ENCODE measurements at regions not wholly inside any gene's neighbourhood (a gene's known extent, or its start where the extent isn't known, plus 50 kb on each side); places are given as distances from the start of the nearest gene placed in this dataset.

DNA sequence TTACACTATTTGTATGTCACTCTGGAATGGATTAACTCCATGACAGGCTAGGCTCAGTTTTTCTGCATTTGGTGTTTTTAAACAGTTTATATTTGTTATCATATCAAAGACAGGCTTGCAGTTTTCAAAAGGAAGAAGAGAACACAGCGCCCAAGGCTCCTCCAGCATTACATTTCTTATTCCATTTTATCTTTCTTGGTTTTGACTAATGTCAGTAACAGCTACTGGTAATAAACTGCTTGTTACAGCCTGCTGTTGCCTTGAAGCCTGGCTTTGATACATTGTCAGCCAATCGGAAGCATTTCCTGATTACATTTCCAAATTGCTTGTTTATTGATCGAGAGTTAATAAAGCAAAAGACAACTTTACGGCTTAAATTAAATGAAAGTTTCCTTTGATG, 166.0 kb upstream of the MDFIC start:
- ATAC-seq = no peak
- no peak for DNase-seq

- no peak for DNase-seq
- no peak for ATAC-seq
These were observed 163.2 kb upstream of the MDFIC start for GRCh38 chr7:114758661-114759227.

DNA sequence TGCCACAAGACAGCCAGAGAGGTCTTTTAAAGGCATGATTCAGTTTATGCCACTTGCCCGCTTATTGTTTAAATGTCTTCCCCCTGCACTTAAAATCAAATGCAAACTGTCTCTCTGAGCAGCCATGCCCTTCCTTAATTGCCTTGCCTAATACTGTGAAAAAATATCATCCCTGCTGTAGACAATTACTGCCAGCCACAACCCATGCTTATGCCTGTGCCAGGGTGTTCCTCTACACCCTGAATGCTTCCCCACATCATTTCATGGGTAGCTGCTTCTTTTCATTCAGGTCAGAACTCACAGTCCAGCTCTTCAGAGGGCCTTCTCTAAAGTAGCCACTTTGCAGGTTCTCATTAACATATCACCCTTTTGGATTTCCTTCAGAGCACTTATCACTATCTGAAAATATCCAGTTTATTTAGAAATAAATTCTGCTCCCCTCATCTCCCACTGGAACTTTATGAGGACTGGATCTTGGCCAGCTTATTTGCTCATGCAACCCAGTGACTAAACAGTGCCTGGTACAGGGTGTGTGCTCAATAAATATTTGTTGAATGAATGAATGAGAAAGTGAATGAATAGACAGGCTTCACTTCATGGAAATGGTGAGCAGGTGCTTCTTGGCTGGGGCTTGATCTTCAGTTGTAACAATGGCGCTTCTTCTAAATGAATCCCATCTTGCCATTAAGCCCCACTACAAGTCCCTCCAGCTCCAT, 162.4 kb upstream of the MDFIC start:
- no peak for DNase-seq

DNA sequence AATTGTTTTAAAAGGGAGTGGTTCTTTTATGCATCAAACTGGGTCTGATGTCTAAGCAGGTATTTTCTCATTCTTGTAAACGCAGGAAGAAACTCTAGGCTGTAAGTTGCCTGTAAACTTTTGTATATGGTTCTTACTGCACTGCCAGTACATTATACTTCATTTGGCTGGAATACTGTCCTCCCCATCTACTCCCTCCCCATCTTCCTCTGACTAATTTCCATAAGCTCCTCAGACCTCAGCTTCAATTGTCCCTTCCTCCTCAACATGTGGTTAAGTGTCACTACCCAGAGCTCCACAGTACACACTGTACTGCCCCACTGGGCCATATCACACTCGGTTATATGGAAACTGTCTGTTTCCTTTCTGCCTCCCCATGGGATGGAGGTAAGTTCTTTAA, 161.4 kb upstream of the MDFIC start:
- ATAC-seq (no peak), DNase-seq (no peak)

More for the DNA sequence above, 162.4 kb upstream of the MDFIC start:
- ATAC-seq = no peak

DNA sequence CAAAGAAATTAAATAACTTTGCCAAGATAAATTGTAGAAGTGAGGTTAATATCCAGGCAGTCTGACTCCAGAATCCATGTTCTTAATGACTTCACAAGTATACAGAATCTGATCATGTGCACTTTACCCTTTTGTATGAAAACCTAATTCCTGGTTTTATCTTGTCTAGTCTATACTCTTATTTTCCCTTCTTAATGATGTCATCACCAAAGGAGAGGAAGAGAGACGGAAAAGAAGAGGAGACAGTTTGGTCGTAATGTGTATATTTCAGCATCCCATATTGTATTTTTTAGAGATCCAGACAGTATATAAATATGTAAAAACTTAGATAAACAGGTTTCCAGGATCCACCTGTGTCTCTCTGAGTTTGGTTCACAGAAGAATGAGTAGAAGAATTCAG, 159.9 kb upstream of the MDFIC start:
- no peak for DNase-seq
- no peak for ATAC-seq

GRCh38 chr7:114765331-114766040, 156.4 kb upstream of the MDFIC start:
- ATAC-seq = no peak
- DNase-seq = no peak

GRCh38 chr7:114766041-114766356, 155.9 kb upstream of the MDFIC start:
- no peak for DNase-seq
- ATAC-seq = no peak

GRCh38 chr7:114777288-114777687, 144.6 kb upstream of the MDFIC start:
- ATAC-seq (peak; percentile 59), DNase-seq (no peak)

DNA sequence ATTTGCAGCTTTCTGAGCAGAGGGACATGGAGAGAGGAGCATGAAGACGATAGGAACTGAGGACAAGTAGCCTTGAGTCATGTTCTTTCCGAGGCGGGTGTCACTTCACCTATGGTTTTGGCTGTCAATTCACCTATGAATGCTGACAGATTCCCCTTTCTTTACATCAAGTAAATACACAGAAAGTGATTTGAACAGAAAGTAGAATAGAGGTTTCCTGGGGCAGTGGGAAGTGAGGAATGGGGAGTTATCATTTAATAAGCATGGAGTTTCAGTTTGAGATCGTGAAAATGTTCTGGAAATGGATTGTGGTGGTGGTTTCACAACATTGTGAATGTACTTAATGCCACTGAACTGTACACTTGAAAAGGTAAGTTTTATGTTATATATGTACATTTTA, 138.4 kb upstream of the MDFIC start:
- no peak for DNase-seq

GRCh38 chr7:114784177-114784576, 137.7 kb upstream of the MDFIC start:
- ATAC-seq (peak; percentile 56), DNase-seq (no peak)

More for the DNA sequence above, 138.4 kb upstream of the MDFIC start:
- peak; percentile 33 for ATAC-seq

- no peak for DNase-seq
- ATAC-seq = no peak
These were observed 137.1 kb upstream of the MDFIC start for GRCh38 chr7:114784746-114785145.

- no peak for ATAC-seq
These were observed 136.4 kb upstream of the MDFIC start for GRCh38 chr7:114785496-114785895.

DNA sequence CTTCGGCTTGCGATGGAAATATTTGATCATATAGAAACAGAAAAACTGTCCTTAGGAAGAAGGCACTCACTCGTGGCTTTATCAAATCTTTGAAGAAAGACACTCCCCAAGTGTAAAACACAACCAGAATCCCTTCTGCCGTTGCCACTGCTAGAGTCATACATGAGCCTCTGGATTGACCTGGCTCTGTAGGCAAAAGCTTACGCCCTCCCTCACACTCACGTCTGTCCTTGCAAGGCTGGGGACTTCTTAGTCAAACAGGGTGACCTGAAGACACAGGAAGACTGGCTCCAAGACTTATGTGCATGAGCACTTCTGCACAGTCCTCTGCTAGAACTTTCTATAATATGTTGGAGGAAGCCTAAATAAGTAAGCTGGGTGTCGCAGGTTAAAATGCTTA, 135.4 kb upstream of the MDFIC start:
- DNase-seq = no peak
- no peak for ATAC-seq

More at GRCh38 chr7:114785496-114785895, 136.4 kb upstream of the MDFIC start:
- no peak for DNase-seq

- DNase-seq (no peak), ATAC-seq (no peak)
These were observed 134.3 kb upstream of the MDFIC start for GRCh38 chr7:114787556-114787955.

DNA sequence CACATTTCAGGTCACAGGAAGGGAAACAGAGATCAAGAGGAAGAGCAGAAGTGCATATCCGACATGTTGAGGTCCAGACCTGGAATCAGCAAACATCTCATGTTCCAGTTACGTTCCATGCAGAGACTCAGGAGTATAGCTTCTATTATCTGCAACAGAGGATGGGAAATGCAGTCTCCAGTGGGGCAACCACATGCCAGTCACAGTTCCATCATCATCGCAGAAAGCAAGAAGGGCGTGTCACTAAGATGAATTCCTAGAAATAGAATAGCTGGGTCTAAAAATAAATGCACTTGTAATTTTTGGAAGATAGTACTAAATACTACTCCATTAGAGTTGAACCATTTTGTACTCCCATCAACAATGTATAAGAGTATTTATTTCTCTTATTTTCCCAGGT, 133.2 kb upstream of the MDFIC start:
- DNase-seq (no peak), ATAC-seq (no peak)

DNA sequence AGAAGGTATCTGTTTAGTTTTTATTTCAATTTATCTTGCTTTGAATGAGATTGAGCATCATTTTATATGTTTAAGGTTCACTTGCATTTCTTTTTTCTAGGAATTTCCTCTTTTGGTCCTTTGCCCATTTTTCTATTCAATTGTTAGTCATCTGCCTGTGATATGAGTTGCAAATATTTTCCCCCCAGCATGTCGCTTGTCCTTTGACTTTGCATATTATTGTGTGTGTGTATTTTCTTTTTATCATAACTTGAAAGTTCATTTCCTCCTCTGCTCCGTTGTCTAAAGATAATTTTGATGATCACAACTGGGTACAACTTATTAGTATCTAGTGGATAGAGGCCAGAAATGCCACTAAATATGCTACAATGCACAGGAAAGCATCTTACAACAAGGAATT, 132.7 kb upstream of the MDFIC start:
- ATAC-seq = no peak
- no peak for DNase-seq

- no peak for DNase-seq
These were observed 132.0 kb upstream of the MDFIC start for GRCh38 chr7:114789871-114790311.

DNA sequence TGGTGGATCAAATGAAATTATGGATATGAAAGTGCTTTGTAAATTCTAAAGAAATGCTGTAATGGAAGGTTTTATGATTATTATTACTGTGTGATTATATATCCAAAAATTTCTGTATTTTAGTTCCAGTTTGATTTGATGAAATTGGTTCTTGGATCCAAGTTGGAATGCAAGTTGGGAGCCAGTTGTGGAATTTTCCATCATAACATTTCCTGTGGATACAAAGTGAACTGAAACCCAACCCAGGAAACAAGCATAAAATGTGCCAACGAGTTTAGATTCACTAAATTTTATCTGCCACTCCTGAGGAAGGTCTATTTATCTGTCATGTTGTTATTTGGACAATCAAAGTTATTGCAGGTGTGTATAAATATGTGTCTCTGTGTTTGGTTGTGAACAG, 131.4 kb upstream of the MDFIC start:
- no peak for DNase-seq

More at GRCh38 chr7:114789871-114790311, 132.0 kb upstream of the MDFIC start:
- ATAC-seq = peak; percentile 65

DNA sequence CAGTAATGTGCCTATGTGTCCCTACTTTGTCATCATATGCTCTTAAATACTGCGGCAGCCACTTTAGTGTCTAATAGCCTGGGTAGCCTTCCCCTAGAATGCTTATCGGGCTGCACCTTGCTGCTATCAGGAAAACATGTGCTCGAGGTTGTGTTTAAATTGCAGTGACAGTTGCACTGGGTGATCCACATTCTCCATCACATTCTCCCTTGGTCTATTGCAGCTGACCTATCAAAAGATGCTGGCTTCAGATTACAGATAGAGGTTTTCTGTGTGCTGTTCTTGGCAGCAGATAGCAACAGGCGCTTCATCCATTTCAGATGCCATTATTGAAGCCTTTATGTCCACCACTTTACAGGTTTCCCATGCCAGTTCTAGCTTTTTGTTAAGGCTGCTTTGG, 130.1 kb upstream of the MDFIC start:
- no peak for DNase-seq
- ATAC-seq = no peak

More for the DNA sequence above, 131.4 kb upstream of the MDFIC start:
- no peak for ATAC-seq

- peak; percentile 33 for ATAC-seq
- no peak for DNase-seq
These were observed 128.6 kb upstream of the MDFIC start for GRCh38 chr7:114793155-114793845.

DNA sequence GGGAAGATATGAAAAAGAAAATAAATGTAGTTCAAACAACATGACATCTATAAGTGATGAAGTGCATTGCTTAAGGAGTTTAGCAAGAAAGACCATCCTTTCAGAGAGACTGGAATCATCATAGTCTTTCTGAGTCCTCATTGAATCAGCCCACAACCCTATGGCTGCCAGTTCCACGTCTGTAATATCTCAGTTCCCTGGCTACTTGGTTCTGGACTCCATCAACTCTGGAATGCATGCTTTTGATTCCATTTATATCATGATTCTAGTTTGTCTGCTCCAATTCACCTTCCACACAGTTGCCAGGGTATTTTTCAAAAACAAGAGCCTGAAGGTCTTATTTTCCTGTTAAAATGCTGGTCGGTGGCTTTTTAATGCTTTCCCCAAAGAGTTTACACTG, 126.4 kb upstream of the MDFIC start:
- ATAC-seq (no peak), DNase-seq (no peak)

- ATAC-seq = peak; percentile 72
- DNase-seq = no peak
These were observed 122.3 kb upstream of the MDFIC start for GRCh38 chr7:114799628-114800028.

DNA sequence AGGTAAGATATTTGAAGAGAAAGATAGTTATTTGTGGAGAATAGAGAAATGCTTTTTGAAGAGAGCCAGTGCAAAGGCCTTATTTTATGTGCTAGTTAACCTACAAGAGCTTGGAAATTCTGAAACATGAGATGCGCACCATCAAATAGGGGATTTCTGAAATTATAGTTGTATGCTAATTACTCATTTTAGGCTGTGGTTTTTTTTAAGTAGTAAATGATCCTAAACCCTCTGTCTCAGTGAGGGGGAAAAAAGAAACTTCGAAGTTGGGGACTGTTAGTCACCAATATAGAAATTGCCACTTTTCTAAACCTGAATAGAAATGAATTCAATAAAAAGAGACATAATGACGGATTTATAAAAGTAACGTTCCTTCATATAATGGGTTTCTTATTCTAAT, 119.3 kb upstream of the MDFIC start:
- ATAC-seq = peak; percentile 71

More for the DNA sequence above, 119.3 kb upstream of the MDFIC start:
- no peak for DNase-seq

All from stimulated activated naive CD8-positive, alpha-beta T cell treated with anti-CD3 and anti-CD28 coated beads, Interleukin-15, Interleukin-2, amounts not matched to agents 100 U/mL and 50 U/mL, for 24 hours (primary cell).